Thyroid gland (tissue), 4 donors: ENCODE measurements at regions not wholly inside any gene's neighbourhood (a gene's known extent, or its start where the extent isn't known, plus 50 kb on each side); places are given as distances from the start of the nearest gene placed in this dataset.

ENCODE experiments used
- CTCF ChIP-seq, 6 experiments: fragments of 200-600 bp in 3 of 6; fragments of 450-650 bp in 3 of 6; sonication (generic) in 3 of 6; IDR thresholded peaks; one replicate each; pipeline ENCODE4 v1.5.1; 2016 to 2019; ENCODE audit warnings: antibody characterized with exemption in 6 of 6, mild to moderate bottlenecking in 2 of 6, inconsistent platforms in 1 of 6, moderate library complexity in 1 of 6
- POLR2A ChIP-seq, 2 donors: fragments of 450-650 bp; IDR thresholded peaks; one replicate each; pipeline ENCODE4 v1.6.1; 2017; ENCODE audit warnings: antibody characterized with exemption in 2 of 2, mild to moderate bottlenecking in 2 of 2, moderate library complexity in 1 of 2

- TF ChIP-seq CTCF (IDR thresholded peaks at IDR 0.05) = no peak
- TF ChIP-seq POLR2A (IDR thresholded peaks at IDR 0.05) = no peak
Measured at GRCh38 chr2:887639-888038, 63.0 kb upstream of the SNTG2 start.
